Fibroblast of upper back skin (primary cell): ENCODE measurements at regions not wholly inside any gene's neighbourhood (a gene's known extent, or its start where the extent isn't known, plus 50 kb on each side); places are given as distances from the start of the nearest gene placed in this dataset.
"Not testable (repeated sequence)": the region's sequence is repeated elsewhere in the genome, so short reads cannot be mapped to it uniquely, and the experiment has no call there.

Experiments used
- DNase-seq: peaks from one replicate; pipeline ENCODE4 v3.0.0-alpha.2; 2013

DNA sequence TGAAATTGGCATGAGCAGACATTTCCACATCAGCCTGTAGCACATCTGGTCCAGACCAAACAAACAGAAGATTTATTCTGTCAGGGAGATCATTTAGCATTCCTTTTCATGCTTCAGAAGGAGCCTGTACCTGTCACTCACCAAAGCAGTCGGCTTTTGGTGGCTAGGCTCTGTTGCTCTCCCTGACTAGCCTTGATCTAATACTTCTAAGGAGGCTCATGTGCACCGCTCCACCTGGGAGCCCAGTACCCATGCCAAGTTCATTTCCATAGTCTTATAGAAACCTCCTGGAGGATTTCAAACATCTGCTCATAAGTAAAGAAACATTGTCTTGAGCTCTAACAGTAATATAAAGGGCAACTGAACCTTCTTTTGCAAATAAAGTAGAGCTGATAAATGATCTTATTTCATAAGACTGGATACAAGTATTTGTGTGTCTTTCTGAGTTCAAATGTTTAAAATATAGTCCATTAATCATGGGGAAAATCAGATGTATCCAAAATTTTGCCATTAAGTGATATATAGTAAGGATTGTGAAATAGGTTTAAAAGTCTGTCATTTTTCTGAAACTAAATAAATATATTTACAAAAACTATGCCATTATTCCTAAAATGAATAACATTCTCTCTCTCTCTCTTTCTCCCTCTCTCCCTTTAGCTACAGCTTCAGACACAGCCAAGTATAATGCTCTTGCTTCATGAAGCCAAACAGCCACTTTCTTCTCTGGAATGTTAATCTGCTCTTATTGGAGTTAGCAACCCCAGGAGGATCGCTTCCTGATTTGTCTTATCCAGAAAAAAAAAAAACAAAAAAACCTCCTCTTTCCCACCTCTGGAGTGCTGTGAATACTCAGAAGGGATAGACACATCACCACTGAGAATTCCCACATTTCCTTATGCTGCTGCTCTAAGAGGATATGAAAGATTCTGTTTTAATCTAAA, 192.7 kb upstream of the TFAP2D start:
- no peak for DNase-seq

DNA sequence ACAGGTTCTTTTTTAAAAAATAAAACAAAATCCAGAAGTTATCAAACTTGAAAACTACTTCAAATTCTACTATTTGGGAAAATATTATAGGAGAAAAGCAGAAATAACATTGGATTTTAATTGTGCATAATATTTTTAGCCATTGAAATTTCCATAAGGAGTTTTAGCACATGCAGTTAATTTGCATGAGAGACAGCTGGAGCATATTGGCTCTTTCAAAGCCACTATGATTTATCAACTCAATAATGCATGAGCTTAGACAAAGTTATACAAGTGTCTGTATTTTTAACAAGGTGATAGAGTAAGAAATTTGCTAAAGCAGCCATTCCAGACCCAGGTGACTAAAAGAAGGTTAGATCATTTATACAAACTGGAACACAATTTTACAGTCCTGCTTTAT, 189.0 kb upstream of the TFAP2D start:
- no peak for DNase-seq

DNA sequence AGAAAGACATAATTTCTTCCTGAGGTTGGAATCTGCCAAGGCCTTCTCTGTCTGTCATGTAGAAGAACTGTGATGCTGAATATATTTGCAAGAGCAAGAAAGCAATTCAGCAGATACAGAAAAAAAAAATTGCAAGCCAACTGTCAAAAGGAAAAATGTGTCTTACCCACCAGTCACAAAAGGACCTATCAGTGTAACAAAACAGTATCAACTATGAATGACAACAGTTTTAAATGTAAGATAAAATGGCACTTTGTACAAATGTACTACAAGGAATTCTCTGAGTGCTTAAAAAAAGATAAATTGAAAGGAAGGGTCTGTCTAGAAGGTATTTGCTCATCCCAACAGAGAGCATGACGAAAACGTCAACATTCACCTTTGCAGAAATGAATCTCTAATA, 185.3 kb upstream of the TFAP2D start:
- no peak for DNase-seq

DNA sequence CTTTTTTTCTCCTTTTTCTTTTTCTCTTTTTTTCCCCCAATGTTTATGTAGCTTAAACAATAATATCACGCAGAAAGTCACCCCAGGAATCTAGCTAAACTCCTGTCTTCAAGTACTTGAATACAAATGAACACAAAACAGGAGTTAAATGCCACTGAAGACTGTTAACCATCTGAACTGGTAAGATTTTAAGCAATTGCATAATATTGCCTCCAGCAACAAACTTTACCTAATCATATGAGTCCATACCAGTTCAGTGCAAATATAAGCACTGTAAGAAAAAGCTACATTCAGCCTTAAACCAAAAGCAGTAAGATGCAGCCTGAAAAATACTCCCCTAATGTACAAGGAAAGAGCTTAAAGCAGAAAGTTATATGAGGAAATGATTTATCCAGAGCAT, 173.9 kb upstream of the TFAP2D start:
- DNase-seq, result no peak

DNA sequence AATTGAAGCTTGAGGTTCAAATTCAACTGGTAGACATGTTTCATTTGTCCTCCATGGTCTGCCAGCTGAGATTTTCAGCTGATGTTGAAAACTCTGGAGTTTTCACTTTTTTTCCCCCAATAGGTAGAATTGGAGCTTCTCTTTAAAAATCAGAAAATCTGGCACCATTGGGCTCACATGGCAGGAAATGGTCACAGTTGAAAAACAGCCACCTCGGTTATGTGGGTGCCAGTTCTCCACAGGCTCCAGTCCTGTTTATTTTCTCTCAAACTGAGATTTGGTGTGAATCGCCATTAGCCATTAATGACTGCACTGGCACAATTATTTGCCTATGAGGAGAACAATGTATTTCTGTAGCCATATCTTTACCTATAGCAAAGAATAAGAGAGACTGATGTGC, 171.4 kb upstream of the TFAP2D start:
- no peak for DNase-seq

DNA sequence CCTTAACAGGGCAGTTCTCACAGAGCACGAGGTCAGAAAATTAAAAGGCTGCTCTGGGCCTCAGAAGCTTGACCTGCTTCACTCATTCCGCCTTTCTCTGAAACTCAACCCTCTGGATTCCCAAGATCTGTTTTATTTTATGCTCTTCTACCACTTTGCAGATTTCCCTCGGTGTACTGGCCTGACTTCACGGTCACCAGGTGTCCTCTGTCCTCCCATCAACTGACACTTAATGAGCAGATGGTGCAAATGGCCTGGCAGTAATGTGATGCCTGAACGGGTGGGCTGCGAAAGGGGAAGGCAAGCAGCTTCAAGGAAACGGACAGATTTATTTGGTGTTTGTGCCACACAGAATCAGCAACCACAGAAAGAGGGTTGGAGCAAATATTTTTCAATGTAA, 169.7 kb upstream of the TFAP2D start:
- DNase-seq, result no peak

DNA sequence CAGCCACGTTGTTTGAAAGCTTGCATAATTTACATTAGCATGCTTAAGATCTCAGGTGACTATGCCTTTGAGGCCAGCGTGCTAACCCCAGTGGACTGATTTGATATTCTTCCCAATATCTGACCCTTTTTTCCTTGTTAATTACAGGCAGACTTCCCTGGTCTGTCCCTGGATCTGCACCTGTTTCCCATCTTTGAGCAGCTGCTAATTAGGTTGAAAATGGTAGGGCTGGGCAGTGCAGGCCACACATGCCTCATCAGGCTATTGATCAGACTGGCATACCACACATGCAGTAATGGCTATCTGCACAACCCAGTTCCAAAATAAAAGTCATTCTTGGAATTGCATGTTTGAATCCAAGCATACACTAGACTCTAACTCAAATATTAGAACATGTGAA, 164.3 kb upstream of the TFAP2D start:
- DNase-seq, result no peak

DNA sequence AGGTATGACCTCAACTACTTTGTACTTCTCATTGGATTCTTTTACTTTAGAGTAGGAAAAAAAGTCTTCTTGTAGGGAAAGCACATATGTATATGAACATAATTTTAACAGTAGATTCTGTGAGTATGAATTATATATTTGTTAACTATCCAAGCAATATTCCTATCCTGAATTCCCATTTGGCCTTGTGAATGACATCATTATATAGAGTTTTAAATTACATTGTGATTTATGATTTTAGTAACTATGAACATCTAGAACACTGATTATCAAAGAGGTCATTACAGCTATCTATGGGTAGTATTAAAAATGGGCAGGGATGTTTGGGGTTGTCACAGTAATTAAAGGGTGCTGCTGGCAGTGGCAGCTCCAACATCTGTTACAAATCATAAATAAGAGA, 163.9 kb upstream of the TFAP2D start:
- DNase-seq, result no peak

DNA sequence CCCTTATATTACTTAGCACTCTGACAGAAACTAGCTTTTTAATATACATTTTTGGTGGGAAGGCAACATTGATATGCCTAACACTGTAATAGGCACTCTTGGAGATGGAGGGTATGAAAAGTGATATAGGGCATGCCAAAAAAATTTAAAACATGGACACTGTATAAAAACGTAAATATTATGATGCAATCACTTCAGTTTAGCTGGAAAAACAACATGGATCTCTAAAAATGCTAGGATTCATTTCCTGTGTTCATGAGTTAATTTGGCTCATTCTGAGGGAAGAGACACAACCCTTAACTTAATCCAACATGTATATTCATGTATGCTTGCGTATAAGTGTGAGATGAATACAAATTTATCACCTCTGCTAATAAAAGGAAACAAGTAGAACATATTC, 157.3 kb upstream of the TFAP2D start:
- no peak for DNase-seq

DNA sequence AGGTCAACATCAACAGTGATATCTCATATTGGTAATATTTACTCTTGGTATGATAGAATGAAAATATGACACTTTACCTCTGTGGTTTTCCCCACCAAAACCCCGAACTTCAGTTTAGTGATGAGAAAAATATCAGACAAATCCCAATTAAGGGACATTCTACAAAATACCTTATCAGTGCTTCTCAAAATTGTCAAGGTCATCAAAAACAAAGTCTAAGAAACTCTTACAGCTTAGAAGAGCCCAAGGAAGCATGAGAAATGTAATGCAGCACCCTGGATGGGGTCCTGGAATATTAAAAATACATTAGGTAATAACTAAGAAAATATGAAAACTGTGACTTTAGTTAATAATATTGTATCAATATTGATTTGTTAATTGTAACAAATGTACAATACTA, 148.3 kb upstream of the TFAP2D start:
- DNase-seq, result no peak

DNA sequence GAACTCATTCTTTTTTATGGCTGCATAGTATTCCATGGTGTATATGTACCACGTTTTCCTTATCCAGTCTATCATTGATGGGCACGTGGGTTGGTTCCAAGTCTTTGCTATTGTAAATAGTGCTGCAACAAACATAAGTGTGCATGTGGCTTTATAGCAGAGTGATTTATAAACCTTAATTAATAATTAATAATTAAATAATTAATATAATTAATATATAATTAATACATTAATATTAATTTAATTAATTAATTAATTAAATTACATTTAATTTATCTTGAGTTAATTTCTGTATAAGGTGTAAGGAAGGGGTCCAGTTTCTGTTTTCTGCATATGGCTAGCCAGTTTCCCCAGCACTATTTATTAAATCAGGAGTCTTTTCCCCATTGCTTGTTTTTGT, 142.1 kb upstream of the TFAP2D start:
- DNase-seq, result not testable (repeated sequence)

DNA sequence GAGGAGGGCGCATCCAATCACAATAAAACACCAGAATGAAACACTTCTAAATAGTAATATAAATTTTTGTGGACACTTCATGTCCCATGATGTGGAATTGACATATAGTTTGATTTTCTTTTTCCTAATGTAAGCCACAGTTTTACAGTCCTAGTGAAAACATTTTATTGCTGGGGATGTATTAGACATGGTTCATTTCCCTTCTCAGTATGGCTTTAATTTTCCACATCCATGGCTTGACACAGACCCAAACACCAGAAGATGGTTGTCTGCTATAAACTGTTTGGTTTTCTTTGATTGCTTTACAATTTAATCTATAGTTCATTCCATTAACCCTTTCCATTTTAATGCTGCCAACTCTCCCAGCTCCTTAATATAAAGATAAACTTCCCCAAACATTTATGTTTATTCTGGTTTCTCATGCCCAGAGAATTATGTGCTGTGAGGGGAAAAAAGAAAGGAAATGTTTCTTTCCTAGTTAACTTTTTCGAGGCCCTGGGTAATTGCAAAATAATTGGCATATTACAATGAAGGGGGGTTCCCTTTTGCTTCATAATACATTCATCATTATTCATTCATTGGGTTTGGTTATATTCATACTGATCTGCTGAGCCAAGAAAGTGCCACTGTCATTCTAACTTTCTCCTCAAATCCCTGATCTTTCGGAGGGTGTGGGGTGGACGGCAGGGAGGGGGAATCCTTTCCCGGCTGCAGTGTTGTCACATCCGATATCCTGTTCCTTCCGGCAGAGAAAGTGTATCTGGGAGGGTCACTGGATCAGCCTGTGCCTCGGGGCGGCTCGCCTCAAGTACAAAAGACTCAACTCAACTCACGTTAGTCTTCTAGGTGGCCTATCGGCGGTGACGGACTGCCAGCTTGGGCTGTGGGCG, 127.6 kb upstream of the TFAP2D start:
- DNase-seq, result no peak

DNA sequence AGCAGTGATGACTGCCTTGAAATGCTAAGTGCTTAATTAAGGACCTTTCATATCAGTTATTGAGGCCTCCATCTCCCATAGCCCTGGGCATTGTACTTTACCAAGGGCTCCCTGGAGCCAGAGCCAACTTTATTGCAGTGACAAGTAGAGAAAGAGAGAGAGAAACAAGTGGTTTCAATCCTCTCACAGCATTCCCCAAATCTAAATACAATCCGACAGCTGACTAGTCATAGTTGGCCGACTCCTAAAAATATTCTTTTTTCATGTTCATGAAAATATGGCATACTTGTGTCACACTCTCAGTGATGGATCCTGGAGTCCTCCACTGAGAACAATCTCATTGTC, 127.0 kb upstream of the TFAP2D start:
- DNase-seq, result no peak

DNA sequence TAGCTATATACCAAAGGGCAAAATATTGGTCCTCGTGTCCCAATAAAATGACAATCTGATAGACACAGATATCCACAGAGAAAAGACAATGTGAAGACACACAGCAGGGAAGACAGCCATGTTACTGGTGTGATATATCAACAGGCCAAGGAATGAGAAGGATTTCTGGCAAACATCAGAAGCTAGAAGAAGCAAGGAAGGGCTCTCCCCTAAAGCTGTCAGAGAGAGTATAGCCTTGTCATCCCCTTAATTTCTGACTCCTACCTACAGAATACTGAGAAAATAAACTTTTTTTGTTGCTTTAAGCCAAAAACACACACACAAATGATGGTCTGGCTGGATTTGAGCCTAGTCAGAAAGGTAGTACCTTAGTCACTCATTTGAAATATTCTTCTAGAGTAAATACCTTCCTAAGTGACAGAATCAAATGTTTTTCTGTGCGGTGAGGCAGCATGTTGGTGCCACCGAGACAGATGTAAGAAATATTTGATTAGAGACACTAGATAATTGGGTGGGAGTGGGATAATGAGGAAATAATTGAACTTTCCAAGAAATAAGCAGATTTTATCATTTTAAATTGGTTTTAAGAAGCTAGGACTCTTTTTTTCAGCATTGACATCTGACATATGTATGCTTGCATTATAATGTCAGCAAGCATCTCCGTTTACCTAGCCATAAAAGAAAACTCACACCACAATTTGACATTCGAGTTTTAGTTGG, 123.4 kb upstream of the TFAP2D start:
- DNase-seq, result no peak

DNA sequence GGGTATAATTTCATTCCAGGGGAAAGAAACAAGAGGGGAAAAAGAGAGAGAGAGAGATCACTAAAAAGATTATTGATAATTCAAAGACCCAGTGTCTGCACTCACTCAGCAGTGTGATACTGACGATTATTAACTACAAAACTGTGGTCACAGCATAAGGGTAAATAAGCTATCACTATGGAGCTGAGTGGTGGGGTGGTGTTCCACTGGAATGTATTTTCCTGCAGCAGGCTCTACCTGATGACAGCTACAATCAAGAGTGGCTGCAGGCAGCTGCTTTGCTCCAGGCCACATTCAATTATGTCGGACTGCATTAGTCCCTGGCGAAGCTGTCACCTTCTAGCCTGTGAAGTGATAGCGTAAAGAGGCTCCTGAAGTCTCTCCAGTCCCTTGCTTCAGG, 122.2 kb upstream of the TFAP2D start:
- DNase-seq, result no peak

DNA sequence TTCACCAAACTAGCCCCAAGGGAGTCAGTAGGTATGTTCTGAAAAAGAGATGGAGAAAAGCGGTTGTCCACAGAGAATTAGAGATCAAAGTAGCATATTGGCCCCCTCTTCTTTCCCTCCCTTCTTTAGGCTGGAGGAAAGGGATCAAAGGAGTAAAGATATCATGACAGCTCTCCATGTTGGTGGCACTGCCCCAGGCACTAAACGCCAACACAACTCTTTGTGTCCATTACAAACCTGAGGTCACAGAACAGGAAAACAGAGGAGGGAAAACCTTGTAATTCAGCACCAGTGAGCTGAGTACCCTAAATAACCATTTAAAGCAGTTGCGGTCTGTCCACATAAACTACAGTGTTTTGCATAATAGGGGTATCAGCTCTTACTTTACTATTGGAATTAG, 113.0 kb upstream of the TFAP2D start:
- DNase-seq, result no peak

DNA sequence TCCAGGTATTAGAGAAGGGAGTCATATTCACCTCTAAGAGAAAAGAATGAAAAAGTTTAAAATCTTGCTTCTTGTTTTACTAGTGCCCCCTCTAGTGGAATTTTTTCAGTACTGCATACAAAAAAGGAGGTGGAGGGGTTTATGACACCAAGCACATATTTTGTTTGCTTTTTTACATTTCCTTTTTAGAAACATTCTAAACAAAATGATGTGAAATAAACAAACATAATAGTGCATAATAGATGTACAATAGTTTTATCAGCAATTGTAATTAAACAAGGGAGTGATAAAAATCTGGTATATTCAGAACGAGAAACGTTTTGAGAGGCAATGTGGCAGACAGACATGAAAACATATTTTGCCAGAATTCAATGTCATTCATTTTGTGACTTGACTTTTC, 111.0 kb upstream of the TFAP2D start:
- peak; percentile 27 for DNase-seq

DNA sequence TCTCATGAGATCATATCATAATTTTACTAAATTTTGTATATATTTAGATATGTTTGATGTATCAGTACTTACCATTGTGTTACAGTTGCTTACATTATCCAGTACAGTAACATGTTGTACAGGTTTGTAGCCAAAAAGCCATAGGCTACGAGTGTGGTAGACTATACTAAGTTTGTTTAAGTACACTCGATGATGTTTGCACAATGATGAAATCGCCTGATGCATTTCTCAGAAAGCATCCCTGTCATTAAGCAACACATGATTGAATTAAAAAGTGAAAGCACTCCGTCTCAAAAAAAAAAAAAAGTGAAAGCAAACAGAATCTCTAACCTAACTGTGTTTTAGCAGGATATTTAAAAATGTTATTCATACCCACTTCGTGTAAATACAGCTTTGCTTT, 104.9 kb upstream of the TFAP2D start:
- no peak for DNase-seq

DNA sequence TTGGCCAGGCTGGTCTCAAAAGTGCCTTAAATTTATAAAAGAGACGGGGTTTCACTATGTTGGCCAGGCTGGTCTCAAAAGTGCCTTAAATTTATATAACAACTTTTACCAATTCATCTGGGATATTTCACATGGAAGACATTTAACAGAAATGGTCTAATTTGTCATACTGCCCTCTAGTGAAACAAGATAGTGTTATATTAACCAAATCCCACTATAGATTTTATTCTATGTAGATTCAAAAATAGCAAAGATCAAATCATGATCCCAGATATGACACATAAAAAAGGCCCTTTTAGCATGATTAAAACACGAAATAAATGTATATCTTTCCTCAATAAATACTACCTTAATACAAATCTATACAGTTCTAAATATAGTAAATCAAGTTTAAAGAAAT, 102.8 kb upstream of the TFAP2D start:
- DNase-seq, result no peak

DNA sequence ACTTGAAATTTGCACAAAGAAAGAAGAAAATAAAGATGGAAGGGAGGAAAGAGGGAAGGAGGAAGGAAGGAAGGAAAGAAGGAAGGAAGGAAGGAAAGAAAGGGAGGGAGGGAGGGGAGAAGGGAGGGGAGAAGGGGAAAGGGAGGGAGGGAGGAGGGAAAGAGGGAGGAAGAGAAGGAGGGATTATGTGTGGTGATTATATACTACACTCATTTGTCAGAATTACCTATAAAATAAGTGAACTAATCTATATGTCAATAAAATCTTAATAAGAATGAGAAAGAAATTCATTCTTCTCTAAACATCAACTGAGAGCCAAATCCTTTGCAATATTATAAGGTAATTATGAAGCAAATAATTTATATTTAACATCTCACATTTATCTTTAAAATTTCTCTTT, 77.9 kb upstream of the TFAP2D start:
- DNase-seq, result no peak

DNA sequence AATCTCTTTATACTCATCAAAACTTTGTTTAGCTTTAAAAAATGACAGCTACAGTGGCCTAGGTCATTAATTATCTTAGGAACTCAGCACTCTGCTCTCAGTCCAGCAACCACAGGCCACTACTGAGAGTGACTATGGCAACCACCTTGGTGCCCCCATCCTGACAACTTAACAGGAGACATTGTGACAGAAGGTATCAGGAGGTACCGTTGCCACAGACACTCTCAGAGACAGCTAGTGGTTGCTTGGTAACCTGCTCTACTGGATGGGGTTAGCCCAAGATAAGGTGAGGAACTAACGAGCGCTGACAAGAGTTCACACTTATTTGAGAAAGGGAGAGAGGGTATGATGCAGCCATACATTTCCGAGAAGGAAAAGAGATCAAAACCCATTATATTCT, 76.1 kb upstream of the TFAP2D start:
- no peak for DNase-seq

DNA sequence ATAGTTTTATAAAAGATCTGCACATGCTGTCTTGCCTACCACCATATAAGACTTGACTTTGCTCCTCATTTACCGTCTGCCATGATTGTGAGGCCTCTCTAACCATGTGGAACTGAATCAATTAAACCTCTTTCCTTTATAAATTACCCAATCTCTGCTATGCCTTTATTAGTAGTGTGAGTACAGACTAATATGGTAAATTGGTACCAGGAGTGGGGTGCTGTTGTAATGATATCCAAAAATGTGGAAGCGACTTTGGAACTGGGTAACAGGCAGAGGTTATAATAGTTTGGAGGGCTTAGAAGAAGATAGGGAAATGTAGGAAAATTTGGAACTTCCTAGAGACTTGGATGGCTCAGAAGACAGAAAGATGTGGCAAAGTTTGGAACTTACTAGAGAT, 64.2 kb upstream of the TFAP2D start:
- no peak for DNase-seq

DNA sequence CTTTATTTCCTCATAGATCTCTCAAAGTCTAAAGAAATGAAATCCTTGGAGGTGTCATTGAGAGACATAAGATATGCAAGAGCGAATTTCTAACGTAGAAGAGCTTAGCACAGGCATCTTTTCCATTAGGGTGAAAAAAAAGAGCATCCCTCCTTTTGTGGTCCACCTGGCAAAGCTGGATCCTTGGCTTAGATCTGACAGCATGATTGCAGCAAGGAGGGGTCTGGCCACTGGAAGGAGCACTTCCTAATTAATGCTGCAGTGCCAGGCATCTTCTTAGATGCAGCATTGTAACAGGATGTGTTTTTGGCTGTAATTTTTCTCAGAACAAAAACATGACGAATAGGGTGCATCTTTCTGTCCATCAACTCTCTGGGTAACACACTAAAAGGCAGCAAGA, 60.1 kb upstream of the TFAP2D start:
- no peak for DNase-seq

DNA sequence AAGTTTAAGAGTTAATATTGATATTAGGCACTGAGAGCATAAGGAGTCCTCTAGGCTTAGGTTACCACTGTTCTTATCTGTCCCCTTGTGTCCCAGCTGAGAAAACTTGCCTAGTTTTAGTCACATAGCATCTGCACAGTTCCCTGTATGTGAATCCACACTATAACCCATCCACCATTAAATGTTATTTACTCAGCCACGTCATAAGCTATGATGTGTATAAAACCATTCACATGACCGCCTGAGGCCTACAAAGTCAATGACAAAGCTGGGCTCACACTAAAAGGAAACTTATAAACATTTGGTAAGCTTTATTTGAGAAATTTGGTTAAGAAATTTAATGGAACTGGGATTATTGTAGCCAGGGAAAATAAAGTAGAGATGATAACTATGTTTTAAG, 59.2 kb upstream of the TFAP2D start:
- no peak for DNase-seq
